Renal cortex interstitium (tissue), 11 donors: ENCODE measurements at regions not wholly inside any gene's neighbourhood (a gene's known extent, or its start where the extent isn't known, plus 50 kb on each side); places are given as distances from the start of the nearest gene placed in this dataset.

Experiments used
- DNase-seq, 11 donors: peaks; one replicate each; pipeline ENCODE4 v3.0.0-alpha.2; 2013; ENCODE audit warnings: low read depth in 9 of 11, low spot score in 4 of 11; ENCODE audit errors: extremely low read depth in 1 of 11

DNA sequence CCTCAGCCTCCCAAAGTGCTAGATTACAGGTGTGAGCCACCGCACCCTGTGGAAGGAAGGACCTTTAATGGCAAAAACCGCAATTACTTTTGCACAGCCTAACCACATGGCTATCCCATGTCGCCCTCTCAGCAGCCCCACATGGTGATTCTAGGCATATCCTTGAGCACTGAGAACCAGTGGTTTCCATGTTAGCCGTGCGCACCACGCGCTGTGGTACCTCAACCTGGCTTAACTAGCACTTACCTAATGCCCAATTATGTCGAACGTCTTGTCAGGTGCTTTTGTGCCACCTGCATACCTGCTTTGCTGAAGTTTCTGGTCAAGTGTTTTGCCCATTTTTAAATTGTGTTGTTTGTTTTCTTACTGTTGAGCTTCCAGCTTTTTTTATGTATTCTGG lies 697.9 kb downstream of the BRD1 start:
- no peak for DNase-seq

DNA sequence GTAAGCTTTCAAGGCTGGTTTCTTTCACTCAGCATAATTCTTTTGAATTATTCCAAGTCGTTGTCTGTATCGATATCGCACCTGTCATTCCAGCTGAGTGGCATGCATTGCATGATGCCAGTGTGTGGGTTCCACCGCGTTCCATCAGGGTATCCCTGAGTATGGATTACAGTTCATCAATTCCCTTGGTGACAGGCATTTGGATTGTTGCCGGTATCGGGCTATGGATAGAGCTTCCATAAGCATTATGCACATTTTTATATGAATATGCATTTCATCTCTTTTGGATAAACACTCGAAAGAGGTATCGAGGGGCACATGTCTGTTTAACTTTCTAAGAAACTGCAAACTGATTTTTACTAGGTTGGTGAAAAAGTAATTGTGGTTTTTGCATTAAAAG lies 698.8 kb downstream of the BRD1 start:
- DNase-seq, result no peak

DNA sequence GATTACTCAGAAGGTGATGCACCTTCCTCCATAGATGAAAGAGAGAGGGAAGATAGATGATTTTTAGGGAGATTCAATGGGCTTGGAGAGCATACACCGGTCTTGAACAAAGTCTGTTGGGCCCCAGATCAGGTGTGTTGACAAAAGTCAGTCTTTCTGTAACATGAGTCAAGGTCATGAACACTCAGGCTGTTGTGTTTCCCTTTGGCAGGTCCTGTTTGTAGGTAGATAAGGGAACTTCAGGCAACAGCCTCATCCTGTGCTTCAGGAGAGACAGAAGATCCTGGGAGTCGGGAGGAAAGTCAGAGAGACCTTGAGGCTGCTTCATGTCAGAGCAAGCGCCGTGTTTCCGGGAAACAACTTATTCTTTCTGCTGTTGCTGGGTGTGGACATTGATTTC lies 703.1 kb downstream of the BRD1 start:
- DNase-seq, result no peak

DNA sequence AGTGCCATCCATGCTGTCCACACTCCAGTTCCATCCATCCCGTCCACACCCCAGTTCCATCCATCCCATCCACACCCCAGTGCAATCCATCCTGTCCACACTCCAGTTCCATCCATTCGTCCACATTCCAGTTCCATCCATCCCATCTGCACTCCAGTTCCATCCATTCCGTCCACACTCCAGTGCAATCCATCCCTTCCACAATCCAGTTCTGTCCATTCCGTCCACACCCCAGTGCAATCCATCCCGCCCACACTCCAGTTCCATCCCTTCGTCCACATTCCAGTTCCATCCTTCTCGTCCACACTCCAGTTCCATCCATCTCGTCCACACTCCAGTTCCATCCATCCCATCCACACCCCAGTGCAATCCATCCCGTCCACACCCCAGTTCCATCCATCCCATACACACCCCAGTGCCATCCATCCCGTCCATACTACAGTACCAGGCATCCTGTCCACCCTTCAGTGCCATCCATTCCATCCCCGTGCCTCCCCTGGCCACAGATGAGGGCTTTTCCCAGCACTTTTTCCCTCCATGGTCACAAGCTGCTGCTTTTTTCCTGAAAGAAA lies 704.0 kb downstream of the BRD1 start:
- DNase-seq, result no peak

DNA sequence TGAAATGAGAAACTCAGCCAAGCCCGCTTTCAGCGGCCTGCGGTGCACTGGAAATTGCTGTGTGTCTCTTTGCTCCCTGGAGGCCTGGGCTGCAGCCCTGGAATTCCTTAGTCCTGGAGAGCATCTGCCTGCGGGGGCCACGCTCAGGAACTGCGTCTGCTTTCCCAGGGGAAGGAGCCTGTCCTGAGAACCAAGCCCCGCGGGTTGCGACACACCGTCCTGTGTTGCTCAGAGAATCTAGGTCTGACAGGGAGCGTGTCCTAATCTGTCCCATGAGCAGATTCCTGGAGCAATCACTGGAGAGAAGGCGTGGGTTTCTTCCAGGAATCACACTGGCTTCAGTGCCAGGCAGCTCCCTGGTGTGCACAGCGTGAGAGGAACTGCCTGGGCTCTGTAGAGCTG lies 708.1 kb downstream of the BRD1 start:
- no peak for DNase-seq

DNA sequence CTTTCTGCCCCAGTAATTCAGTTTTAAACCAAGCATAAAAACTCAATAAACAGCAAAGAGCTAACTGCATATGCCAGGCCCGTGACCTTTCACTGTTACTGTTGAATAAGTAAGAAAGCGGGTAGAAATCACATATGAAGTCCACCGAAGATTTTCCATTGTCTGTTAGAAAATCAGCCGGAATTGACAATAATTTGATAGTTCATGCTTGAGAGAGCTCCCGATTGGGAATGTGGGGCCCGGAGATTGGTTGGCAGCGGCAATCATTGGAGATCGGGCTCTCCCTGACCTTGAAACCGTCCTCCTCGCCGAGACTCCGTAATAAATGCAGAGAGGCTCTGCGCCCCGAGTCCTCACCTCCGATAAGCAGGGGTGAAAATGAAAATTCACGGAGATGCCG lies 709.6 kb downstream of the BRD1 start:
- DNase-seq, result no peak

DNA sequence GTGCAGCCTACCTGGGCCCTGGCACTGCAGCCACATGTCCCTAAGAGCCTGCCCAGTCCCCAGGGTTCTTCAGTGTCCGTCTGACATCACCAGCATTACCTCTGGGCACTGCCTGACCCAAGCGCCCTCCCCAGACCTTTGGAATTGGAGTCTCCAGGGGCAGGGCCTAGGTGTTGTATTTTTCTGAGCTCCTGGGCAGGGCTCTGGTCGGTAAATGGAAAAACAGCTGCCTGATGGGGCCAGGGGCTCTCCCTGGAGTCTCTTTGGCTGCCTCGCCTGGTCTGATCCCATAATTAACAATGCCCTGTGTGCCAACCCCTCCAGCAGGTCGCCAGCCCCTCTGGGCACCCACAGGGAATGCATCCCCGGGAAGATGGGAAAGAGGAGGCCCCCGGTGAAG lies 710.2 kb downstream of the BRD1 start:
- no peak for DNase-seq

DNA sequence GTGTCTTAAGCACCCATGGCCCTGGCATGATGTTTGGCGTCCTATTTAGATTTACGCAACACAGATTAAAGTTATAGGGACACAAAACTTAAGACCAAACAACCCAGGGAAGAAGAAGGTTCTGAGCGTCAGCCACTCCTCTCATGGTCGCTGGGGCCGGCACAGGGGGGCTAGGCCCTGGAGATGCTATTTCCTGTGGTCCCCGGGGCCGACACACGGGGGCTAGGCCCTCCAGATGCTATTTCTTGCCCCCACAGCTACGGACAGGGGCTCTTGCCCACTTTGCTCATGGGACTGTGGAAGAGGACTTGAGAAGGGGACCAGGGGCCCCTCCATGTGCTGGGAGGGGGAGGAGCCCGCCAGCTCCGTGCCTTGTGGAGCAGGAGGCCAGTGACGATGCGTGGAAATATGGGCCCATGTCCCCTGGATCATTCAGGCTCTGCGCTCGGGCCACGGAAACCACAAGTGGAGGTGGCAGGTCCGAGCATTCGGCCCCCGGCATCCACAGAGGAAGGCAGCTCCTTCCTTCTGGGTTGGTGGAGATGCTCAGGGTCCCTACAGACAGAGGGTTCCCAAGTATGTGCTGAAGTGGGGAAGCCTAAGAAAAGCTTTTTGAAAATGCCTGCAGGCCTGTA lies 711.1 kb downstream of the BRD1 start:
- no peak for DNase-seq

DNA sequence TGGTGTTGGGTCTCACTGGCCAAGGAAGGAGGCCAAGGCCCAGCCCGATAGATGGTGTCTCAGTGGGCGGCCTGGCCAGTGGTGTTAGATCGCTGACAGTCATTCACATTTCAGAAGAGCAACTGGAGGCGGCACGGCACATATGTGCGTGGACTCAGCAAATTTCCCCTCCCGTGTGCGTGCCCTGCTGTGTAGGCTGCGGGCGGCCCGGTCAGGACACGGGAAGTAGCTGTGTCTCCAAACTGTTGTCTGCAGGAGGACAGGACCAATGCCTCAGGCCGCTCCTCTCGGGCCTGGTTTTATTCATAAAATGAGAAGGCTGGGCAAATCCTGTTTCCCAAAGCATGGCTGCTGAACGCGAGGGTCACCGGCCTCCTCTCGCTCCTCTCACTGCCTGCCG lies 711.7 kb downstream of the BRD1 start:
- DNase-seq, result no peak

DNA sequence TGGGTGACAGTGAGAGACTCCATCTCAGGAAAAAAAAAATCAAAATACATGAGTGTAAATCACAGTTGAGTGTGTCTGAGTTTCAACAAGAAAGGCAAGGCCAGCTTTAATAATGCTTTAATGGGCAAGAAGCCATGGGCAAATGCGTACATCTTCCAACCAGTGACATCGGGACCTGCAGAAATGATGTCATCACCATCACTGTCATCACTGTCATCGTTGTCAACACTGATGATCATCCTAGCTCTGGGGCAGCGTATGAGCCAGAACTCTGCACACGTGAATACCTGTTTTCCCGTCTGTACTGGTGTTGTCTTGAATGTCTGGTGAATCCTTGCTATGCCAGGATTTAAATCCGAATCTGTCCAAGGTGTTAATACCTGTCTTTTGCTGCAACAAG lies 712.5 kb downstream of the BRD1 start:
- DNase-seq, result no peak

DNA sequence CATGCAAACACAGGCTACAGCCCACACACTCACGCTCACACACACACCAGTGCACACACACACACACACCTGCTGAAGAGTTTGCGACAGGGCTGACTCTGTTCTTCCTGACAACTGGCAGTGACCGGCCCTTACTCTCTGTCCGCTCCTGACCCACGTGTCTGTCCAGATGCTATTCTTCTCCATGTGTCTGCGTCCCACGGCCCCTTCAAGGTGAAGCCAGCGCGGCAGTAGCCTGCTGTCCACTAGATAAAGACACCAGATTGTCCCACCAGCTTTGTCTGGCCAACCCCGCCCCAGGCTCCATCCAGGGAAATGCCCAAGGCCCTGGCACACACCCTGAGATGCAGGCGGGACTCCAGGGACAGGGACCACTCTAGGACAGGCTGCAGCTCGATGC lies 713.9 kb downstream of the BRD1 start:
- DNase-seq, result no peak

DNA sequence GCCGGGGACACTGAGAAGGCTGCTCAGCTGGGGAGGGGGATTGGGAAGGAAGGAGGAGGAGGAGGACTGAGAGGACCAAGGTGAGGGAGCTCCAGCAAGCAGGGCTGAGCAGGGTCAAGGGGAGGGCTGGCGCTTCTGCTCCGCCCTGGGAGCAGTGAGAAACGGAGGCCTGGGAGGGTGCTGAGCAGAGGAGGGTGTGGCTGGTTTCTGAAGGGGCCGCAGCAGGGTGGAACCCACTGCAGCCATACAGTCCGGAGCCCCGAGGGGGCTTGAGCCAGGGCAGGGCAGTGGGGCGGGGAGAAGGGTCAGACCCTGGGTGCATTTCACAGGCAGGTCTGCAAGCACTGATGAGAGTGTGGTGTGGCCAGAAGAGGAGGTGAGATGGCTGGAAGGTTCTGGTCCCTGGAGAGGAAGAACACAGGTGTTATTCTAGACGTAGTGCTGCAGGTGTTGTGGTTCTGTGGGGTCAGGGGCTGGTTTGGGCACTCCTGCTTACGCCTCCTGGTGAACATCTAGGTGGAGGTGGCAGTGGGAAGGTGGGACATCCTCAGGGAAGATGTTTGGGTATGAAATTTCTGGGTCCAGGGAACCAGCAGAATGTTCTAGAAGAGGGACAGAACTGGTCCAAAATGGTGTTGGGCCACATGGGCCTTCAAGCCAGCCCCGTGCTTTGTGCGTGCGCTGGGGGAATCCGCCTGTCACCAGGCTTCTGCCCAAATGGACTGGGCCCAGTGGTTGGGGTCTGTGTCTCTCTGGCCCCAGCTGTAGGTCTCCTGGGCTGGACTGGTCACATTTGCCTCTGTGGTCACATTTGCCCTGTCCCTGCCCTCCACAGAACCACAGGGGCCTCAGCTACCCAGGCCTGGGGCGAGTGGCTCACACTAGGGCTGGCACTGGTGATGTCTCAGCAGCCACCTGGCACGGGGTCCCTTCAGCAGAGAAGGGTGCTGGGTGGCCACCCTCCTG lies 714.7 kb downstream of the BRD1 start:
- no peak for DNase-seq

DNA sequence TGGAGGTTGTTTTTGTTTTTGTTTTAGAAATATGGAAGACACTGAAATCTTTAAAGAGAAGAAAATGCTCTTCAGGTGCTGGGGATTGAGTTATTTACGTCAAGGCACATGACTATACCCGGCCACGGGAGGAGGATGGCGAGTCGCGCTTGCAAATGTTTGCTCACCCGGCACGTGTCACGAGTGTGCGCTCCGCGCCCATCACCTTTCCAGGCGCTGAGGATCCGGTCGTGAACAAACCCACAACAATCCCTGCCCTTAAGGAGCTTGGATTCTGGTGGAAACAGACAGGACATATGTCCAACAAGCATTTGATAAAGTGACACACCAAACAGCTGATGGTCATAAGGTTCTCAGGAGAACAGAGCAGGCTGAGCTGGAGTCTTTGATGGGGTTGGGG lies 715.5 kb downstream of the BRD1 start:
- DNase-seq, result no peak

DNA sequence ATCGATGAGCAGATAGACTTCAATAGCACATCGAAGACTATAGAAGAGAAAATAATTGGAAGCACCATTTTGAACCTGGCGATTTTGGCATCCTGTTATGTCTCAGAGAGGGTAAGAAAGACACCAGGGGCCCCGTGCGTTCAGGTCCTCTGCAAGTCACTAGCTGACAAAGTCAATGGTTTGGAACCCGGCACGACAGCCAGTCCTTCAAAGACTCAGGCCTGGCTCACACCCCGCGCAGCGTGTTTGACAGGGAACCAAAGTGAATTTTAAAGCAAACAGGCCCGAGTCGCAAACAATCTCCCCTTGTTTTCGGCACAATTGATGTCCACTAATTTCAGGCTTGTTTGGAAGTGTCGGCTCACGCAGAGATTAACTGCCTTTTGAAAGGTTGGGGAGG lies 716.6 kb downstream of the BRD1 start:
- DNase-seq, result no peak

DNA sequence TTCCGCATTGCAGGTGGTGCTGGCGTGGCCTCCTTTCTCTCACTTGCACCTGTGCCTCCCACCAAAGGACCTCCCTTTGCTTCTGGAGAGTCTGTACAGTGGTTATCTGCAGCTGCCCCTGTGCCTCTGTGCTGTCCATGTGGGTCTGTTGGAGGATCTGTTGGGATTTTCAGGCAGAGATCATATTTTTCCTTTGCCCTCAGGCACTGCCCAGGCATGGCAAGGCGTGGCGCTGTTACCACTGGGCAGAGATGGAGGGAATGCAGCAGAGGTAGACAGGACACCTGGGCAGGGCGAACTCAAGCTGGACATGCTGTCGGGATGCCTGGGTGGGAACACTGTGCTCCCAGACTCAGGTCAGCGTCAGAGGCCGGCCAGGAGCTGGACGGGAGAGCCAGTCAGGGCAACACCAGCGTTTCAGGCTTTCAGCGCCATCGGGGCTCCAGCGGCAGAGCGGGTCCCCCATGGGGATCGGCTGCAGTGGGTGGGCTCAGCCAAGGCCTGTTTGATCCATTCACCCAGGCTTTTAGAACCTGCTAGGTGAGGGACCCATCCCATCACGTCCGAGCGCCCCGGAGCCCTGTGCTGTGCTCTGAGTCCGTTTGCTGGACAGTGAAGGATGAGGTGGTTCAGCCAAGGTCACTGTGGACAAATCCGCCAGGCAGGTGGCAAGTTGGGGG lies 718.9 kb downstream of the BRD1 start:
- DNase-seq, result no peak

DNA sequence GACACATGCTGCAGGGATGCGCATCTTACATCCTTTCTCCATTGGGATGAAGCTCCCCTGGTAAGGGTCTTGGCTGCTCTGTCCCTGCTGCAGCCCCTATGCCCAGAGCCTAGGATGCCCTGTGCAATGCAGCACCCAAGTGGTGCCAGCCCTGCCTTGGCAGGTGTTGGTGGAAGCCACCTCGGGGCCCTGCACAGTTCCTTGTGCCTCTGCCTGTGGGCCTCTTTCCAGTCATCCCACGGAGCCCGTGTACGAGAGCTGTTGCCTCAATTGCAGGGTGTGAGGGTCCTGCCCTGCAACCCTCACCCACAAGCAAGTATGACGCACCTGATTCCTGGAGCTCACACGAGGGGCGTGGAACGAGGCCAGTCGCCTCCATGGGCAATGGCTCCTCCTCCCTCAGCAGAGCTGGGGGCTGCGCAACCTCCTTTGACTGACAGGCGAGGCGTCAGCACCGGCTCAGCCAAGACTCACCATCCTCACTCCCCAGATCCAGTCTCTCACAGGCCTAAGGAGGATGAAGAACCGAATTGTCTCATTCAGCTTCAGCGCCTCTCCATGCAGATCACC lies 719.6 kb downstream of the BRD1 start:
- DNase-seq, result no peak

DNA sequence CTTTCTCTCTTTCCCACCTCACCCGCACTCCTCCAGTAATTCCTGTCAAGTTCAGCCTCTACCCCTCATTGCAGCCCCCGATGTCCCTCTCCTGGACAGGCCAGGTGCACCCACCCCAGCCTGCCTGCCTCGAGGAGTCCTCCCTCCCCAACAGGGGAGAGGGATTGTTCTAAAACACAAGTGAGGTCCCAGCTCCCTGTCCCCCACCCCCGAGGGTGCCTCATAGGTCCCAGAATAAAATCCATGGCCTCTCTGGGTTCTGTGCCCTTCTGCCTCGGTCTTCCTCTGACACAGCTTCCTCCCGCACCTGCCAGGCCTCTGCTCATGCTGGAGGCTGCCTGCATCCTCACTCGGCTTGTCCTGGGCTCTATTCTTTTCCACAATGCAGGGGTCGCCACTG lies 720.1 kb downstream of the BRD1 start:
- DNase-seq, result no peak

DNA sequence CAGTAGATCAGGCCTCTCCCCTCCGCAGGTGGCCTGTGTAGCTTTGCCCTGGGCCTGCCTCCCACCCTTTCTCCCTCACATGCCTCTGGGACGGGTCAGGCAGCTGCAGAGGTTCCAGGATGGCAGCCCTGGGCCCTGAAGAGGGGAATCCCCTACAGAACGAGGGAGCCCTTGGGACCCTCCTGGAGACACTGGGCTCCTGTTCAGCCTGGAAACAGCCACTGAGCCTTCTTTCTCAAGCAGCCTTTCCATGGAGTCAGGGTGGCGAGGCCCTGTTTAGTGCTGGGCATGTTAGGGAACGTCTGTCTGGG lies 720.9 kb downstream of the BRD1 start:
- DNase-seq, result no peak

DNA sequence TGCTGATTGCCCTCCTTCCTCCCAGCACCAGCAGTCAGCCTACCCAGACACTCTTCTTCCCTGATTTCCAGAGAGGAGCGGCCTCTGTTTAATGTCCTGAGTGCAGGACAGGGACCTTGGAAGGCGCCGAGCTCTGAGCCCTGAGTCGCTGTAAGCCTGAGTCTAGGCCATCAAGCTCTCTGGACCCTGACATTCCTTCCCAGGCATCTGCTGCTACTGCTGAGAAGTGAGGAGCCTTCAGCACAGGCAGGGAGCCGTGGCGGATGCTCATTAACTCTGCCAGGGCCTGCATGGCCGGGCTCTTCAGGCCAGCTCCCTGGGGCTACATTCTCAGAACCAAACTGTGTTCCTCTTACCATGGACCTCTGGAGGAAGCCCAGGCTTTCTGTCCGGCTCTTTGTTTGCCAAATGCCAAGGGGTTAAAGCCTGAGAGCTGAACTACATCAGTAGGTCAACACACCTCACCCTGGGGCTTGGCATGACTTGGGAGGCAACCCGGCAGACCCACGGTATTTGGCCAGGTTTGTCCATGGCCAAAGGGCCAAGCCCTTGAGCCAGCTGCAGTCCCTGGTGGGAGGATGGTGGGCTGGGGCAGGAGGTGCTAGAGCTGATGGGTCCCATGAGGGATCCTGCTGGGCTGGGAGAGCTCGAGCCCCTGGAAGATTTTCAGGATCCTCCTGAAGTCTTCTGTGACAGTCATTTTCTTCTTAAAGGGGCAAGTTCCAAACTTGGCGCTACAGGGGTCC lies 721.4 kb downstream of the BRD1 start:
- DNase-seq, result peak in 7 of 11 donors; percentile 23 to 52 (median 29)
